ENCODE measurements at regions not wholly inside any gene's neighbourhood (a gene's known extent, or its start where the extent isn't known, plus 50 kb on each side); places are given as distances from the start of the nearest gene placed in this dataset.

- POLR2A ChIA-PET: no interaction called here
- H3K4me3 ChIP-seq (ENCODE audit: low read length): no peak overlapping the region
- ATAC-seq (ENCODE audit: poor library complexity): no peak
- H3K36me3 ChIP-seq (ENCODE audit: insufficient read depth, low read length): no peaks in the 10 kb centered on the region
- Mint-ChIP-seq H3K4me3 (no peak overlapping the region), H3K27ac (no peak overlapping the region), H3K4me1 (ENCODE audit: low read depth) (no peaks in the 10 kb centered on the region), H3K36me3 (ENCODE audit: low read depth) (no peaks in the 10 kb centered on the region), H3K9me3 (no peaks in the 10 kb centered on the region), H3K27me3 (no peaks in the 10 kb centered on the region)
- no peak overlapping the region for H3K27ac ChIP-seq (ENCODE audit: low read depth in 1 of 2, low read length in 2 of 2)
- TF ChIP-seq CTCF (IDR thresholded peaks at IDR 0.05): no peak
- intact Hi-C loops (cut with DNase I, micrococcal nuclease): no loop called here
- no peaks in the 10 kb centered on the region for H3K4me1 ChIP-seq (ENCODE audit: insufficient read depth, low read length)
- DNase-seq: no peak
- no peaks in the 10 kb centered on the region for H3K27me3 ChIP-seq (ENCODE audit: control insufficient read depth in 1 of 2, insufficient read depth in 2 of 2, low read length in 2 of 2)
- H3K9me3 ChIP-seq (ENCODE audit: control insufficient read depth in 1 of 2, insufficient read depth in 1 of 2, low read length in 2 of 2): no peaks in the 10 kb centered on the region
- CTCF ChIA-PET: no interaction called here
Measured at GRCh38 chr7:46999866-47000265, 582.0 kb downstream of the TNS3 start.

GRCh38 chr7:46996972-46997371, 584.9 kb downstream of the TNS3 start:
- DNase-seq (no peak), ATAC-seq (ENCODE audit: poor library complexity) (no peak)
- Histone ChIP-seq H3K4me3 (ENCODE audit: low read length) (no peak overlapping the region), H3K36me3 (ENCODE audit: insufficient read depth, low read length) (no peaks in the 10 kb centered on the region), H3K27me3 (ENCODE audit: control insufficient read depth in 1 of 2, insufficient read depth in 2 of 2, low read length in 2 of 2) (no peaks in the 10 kb centered on the region), H3K27ac (ENCODE audit: low read depth in 1 of 2, low read length in 2 of 2) (no peak overlapping the region), H3K4me1 (ENCODE audit: insufficient read depth, low read length) (no peaks in the 10 kb centered on the region), H3K9me3 (ENCODE audit: control insufficient read depth in 1 of 2, insufficient read depth in 1 of 2, low read length in 2 of 2) (no peaks in the 10 kb centered on the region)
- no peak for TF ChIP-seq CTCF (IDR thresholded peaks at IDR 0.05)
- no peaks in the 10 kb centered on the region for H3K4me1 Mint-ChIP-seq (ENCODE audit: low read depth)
- POLR2A ChIA-PET: no interaction called here
- no peaks in the 10 kb centered on the region for H3K9me3 Mint-ChIP-seq
- no peak overlapping the region for H3K4me3 Mint-ChIP-seq
- CTCF ChIA-PET: no interaction called here
- H3K27me3 Mint-ChIP-seq: no peaks in the 10 kb centered on the region
- no peak overlapping the region for H3K27ac Mint-ChIP-seq
- H3K36me3 Mint-ChIP-seq (ENCODE audit: low read depth): no peaks in the 10 kb centered on the region
- intact Hi-C loops (cut with DNase I, micrococcal nuclease): no loop called here

GRCh38 chr7:46993396-46993795, 588.5 kb downstream of the TNS3 start:
- no peak overlapping the region for H3K4me3 ChIP-seq (ENCODE audit: low read length)
- no peak overlapping the region for H3K27ac ChIP-seq (ENCODE audit: low read depth in 1 of 2, low read length in 2 of 2)
- ATAC-seq (ENCODE audit: poor library complexity) (no peak), DNase-seq (no peak)
- no peaks in the 10 kb centered on the region for H3K9me3 Mint-ChIP-seq
- no peaks in the 10 kb centered on the region for H3K36me3 Mint-ChIP-seq (ENCODE audit: low read depth)
- CTCF ChIA-PET: no interaction called here
- no peaks in the 10 kb centered on the region for H3K36me3 ChIP-seq (ENCODE audit: insufficient read depth, low read length)
- H3K9me3 ChIP-seq (ENCODE audit: control insufficient read depth in 1 of 2, insufficient read depth in 1 of 2, low read length in 2 of 2): no peaks in the 10 kb centered on the region
- H3K27me3 Mint-ChIP-seq: no peaks in the 10 kb centered on the region
- intact Hi-C loops (cut with DNase I, micrococcal nuclease): no loop called here
- POLR2A ChIA-PET: no interaction called here
- no peak overlapping the region for H3K4me3 Mint-ChIP-seq
- H3K4me1 Mint-ChIP-seq (ENCODE audit: low read depth): no peaks in the 10 kb centered on the region
- no peak for TF ChIP-seq CTCF (IDR thresholded peaks at IDR 0.05)
- no peak overlapping the region for H3K27ac Mint-ChIP-seq
- H3K4me1 ChIP-seq (ENCODE audit: insufficient read depth, low read length): no peaks in the 10 kb centered on the region
- no peaks in the 10 kb centered on the region for H3K27me3 ChIP-seq (ENCODE audit: control insufficient read depth in 1 of 2, insufficient read depth in 2 of 2, low read length in 2 of 2)

Measured in CD4-positive, alpha-beta T cell (primary cell).